ENCODE measurements at regions not wholly inside any gene's neighbourhood (a gene's known extent, or its start where the extent isn't known, plus 50 kb on each side); places are given as distances from the start of the nearest gene placed in this dataset.
"Not testable (repeated sequence)": the region's sequence is repeated elsewhere in the genome, so short reads cannot be mapped to it uniquely, and the experiment has no call there.

GRCh38 chr5:113694576-113694975 lies 181.1 kb downstream of the YTHDC2 start:
- Histone ChIP-seq H3K4me3 (no peak overlapping the region), H3K27me3 (no peaks in the 10 kb centered on the region)
- ATAC-seq = no peak

GRCh38 chr5:113703266-113703665 lies 189.8 kb downstream of the YTHDC2 start:
- intact Hi-C loops (cut with DNase I) = no loop called here
- no peaks in the 10 kb centered on the region for H3K27me3 ChIP-seq
- no peak for DNase-seq
- TF ChIP-seq POLR2A (IDR thresholded peaks at IDR 0.05) = no peak
- TF ChIP-seq, protein P1, sequence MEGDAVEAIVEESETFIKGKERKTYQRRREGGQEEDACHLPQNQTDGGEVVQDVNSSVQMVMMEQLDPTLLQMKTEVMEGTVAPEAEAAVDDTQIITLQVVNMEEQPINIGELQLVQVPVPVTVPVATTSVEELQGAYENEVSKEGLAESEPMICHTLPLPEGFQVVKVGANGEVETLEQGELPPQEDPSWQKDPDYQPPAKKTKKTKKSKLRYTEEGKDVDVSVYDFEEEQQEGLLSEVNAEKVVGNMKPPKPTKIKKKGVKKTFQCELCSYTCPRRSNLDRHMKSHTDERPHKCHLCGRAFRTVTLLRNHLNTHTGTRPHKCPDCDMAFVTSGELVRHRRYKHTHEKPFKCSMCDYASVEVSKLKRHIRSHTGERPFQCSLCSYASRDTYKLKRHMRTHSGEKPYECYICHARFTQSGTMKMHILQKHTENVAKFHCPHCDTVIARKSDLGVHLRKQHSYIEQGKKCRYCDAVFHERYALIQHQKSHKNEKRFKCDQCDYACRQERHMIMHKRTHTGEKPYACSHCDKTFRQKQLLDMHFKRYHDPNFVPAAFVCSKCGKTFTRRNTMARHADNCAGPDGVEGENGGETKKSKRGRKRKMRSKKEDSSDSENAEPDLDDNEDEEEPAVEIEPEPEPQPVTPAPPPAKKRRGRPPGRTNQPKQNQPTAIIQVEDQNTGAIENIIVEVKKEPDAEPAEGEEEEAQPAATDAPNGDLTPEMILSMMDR (IDR thresholded peaks at IDR 0.05) = no peak
- no peak overlapping the region for H3K27ac ChIP-seq
- no peaks in the 10 kb centered on the region for H3K4me1 ChIP-seq
- ATAC-seq = no peak
- H3K9me3 ChIP-seq = no peaks in the 10 kb centered on the region
- no peaks in the 10 kb centered on the region for H3K36me3 ChIP-seq
- no peak overlapping the region for H3K4me3 ChIP-seq

More at GRCh38 chr5:113694576-113694975, 181.1 kb downstream of the YTHDC2 start:
- Histone ChIP-seq H3K27ac (no peak overlapping the region), H3K36me3 (no peaks in the 10 kb centered on the region), H3K9me3 (no peaks in the 10 kb centered on the region), H3K4me1 (no peaks in the 10 kb centered on the region)
- intact Hi-C loops (cut with DNase I) = no loop called here
- no peak for DNase-seq
- TF ChIP-seq POLR2A (IDR thresholded peaks at IDR 0.05) = no peak
- TF ChIP-seq, protein P1 (IDR thresholded peaks at IDR 0.05) = no peak
- 71% methylated on average over 2 of the region's 2 CpGs for WGBS (ENCODE audit: insufficient coverage, low coverage, low lambda C conversion rate, missing lambda C conversion rate)

GRCh38 chr5:113705657-113706056 lies 192.2 kb downstream of the YTHDC2 start:
- H3K4me3 ChIP-seq = no peak overlapping the region
- intact Hi-C loops (cut with DNase I) = loop anchor here in 1 of 2 donors (5.0 kb wide), 1 partner anchor 287 kb away; no protein-coding TSS in a partner anchor
- TF ChIP-seq, protein P1 (IDR thresholded peaks at IDR 0.05) = no peak
- ATAC-seq (no peak), DNase-seq (no peak)
- no peaks in the 10 kb centered on the region for H3K27me3 ChIP-seq
- H3K27ac ChIP-seq = no peak overlapping the region
- no CpG with 5 or more reads among the region's 3 CpGs for WGBS (ENCODE audit: insufficient coverage, low coverage, low lambda C conversion rate, missing lambda C conversion rate)
- no peaks in the 10 kb centered on the region for H3K36me3 ChIP-seq
- no peaks in the 10 kb centered on the region for H3K4me1 ChIP-seq
- no peaks in the 10 kb centered on the region for H3K9me3 ChIP-seq

DNA sequence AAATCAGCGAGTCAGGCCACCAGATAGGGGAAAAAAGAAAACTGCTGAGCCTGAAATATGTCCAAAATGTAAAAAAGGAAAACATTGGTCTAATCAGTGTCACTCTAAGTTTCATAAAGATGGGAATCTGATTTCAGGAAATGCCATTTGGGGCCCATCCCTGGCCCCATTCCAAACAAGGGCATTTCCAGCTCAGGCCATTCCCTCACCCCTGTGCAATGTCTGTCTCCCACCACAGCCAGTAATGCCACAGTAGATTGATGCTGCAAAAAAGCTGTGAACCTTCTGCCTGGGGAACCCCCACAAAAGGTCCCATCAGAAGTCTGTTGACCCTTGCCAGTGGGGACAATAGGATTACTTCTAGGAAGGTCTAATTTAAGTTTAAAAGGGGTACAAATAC lies 199.6 kb downstream of the YTHDC2 start:
- Histone ChIP-seq H3K4me1 (no peaks in the 10 kb centered on the region), H3K36me3 (no peaks in the 10 kb centered on the region), H3K27ac (no peak overlapping the region), H3K27me3 (no peaks in the 10 kb centered on the region), H3K4me3 (no peak overlapping the region), H3K9me3 (no peaks in the 10 kb centered on the region)
- intact Hi-C loops (cut with DNase I) = no loop called here
- no peak for TF ChIP-seq POLR2A (IDR thresholded peaks at IDR 0.05)
- TF ChIP-seq, protein P1 (IDR thresholded peaks at IDR 0.05) = no peak
- ATAC-seq = no peak
- 26% methylated on average over 1 of the region's 1 CpG for WGBS (ENCODE audit: insufficient coverage, low coverage, low lambda C conversion rate, missing lambda C conversion rate)
- DNase-seq = no peak

DNA sequence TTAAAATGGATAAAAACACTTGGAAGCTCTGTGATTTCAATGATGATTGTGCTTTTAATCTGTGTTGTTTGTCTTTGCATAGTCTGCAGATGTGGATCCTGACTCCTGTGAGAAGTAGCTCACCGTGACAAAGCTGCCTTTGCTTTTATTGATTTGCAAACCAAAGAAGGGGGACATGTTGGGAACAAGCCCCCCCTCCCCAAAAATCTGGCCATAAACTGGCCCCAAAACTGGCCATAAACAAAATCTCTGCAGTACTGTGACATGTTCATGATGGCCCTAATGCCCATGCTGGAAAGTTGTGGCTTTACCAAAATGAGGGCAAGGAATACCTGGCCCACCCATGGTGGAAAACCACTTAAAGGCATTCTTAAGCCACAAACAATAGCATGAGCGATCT lies 202.4 kb downstream of the YTHDC2 start:
- ATAC-seq; H3K27me3 ChIP-seq; H3K9me3 ChIP-seq; H3K4me3 ChIP-seq; intact Hi-C loops (cut with DNase I); DNase-seq; H3K36me3 ChIP-seq; H3K4me1 ChIP-seq; H3K27ac ChIP-seq: not testable (repeated sequence)
- WGBS (ENCODE audit: insufficient coverage, low coverage, low lambda C conversion rate, missing lambda C conversion rate) = 55% methylated on average over 2 of the region's 2 CpGs

All from right lobe of liver (tissue), 6 donors.